Mucosa of descending colon (tissue), 3 donors: ENCODE measurements at regions not wholly inside any gene's neighbourhood (a gene's known extent, or its start where the extent isn't known, plus 50 kb on each side); places are given as distances from the start of the nearest gene placed in this dataset.

Source experiments
- ATAC-seq: fragments of 200-7000 bp; cut with Tn5 transposase; one replicate; pipeline ENCODE4 v1.9.1; 2020; ENCODE audit warnings: mild to moderate bottlenecking, moderate library complexity
- DNase-seq, 3 donors: peaks; one replicate each; pipeline ENCODE4 v3.0.0-alpha.2; 2020
- H3K36me3 ChIP-seq: fragments of 200-600 bp; one replicate; pipeline ENCODE4 v1.8.0; 2021; ENCODE audit warnings: low read depth, mild to moderate bottlenecking
- H3K4me1 ChIP-seq: fragments of 200-600 bp; one replicate; pipeline ENCODE4 v1.8.0; 2021; ENCODE audit warnings: low read depth, mild to moderate bottlenecking
- H3K4me3 ChIP-seq: fragments of 200-600 bp; one replicate; pipeline ENCODE4 v1.8.0; 2021; ENCODE audit warnings: mild to moderate bottlenecking
- H3K9me3 ChIP-seq: fragments of 200-600 bp; one replicate; pipeline ENCODE4 v1.8.0; 2021; ENCODE audit warnings: mild to moderate bottlenecking
- intact Hi-C, 2 donors: fragments of 100-400 bp; cut with DNase I in 1 of 2; cut with micrococcal nuclease in 1 of 2; formaldehyde crosslinking; loops; one replicate each; pipeline versions ENCODE4 v1.11.0 to v1.11.1; 2022; cut with DNase I, micrococcal nuclease
- TF ChIP-seq, protein P1 (sequence below): fragments of 200-600 bp; IDR thresholded peaks from one replicate; pipeline ENCODE4 v1.8.0; 2022; ENCODE audit warnings: antibody characterized with exemption, mild to moderate bottlenecking
- donor health status: DM: no; HTN: no; CAD: no; lungs with moderate emphysema.
- donor health status: DM: no; HTN: no; CAD: no.
- donor health status: DM: no; HTN: yes; CAD: no.

DNA sequence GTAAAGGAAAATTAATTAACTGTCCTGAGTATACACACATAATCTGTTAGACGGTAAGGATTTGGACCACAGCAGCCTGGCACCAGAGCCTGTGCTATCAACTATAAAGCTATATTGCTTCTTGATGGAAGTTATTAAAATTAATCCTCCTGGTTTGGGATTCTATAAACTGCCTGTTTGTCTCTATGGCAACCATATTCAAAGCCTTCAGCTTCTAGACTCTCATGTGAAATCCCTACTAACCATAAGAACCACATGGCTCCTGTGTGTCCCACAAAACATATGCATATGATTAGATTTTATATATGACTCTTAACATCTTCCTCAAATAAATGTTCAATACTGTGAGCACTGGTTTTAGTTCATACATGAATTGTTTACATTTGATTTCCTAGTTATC, 380.8 kb downstream of the ANKRD50 start:
- Histone ChIP-seq H3K9me3 (no peaks in the 10 kb centered on the region), H3K36me3 (no peaks in the 10 kb centered on the region), H3K4me3 (no peak overlapping the region), H3K4me1 (no peaks in the 10 kb centered on the region)
- TF ChIP-seq, protein P1, sequence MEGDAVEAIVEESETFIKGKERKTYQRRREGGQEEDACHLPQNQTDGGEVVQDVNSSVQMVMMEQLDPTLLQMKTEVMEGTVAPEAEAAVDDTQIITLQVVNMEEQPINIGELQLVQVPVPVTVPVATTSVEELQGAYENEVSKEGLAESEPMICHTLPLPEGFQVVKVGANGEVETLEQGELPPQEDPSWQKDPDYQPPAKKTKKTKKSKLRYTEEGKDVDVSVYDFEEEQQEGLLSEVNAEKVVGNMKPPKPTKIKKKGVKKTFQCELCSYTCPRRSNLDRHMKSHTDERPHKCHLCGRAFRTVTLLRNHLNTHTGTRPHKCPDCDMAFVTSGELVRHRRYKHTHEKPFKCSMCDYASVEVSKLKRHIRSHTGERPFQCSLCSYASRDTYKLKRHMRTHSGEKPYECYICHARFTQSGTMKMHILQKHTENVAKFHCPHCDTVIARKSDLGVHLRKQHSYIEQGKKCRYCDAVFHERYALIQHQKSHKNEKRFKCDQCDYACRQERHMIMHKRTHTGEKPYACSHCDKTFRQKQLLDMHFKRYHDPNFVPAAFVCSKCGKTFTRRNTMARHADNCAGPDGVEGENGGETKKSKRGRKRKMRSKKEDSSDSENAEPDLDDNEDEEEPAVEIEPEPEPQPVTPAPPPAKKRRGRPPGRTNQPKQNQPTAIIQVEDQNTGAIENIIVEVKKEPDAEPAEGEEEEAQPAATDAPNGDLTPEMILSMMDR: no peak
- intact Hi-C loops: loop anchor here (10.0 kb wide), 1 partner anchor 953 kb away; no protein-coding TSS in a partner anchor
- no peak for ATAC-seq
- DNase-seq: no peak

DNA sequence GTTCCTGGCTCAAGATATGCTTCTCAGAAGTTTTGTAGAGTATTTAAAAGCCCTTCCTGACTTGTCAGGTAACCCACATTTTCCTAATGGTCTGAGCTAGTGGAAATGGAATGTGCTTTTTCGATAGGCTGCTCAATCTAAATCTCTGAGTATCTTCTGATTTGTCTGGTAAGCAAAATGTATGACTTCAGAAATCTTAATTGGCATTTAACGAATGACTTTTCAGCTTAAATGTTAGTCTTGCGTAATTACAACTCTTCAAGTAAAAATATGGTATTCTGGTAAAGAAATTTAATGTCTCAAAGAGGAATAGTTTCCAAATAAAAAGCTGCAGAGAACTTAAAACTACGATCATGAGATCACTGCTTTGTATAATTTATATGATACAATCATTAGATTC, 379.1 kb downstream of the ANKRD50 start:
- ATAC-seq (no peak), DNase-seq (no peak)
- H3K4me3 ChIP-seq: no peak overlapping the region
- TF ChIP-seq, protein P1: no peak
- H3K9me3 ChIP-seq: no peaks in the 10 kb centered on the region
- intact Hi-C loops: loop anchor here (10.0 kb wide), 1 partner anchor 951 kb away; no protein-coding TSS in a partner anchor
- no peaks in the 10 kb centered on the region for H3K4me1 ChIP-seq
- no peaks in the 10 kb centered on the region for H3K36me3 ChIP-seq

DNA sequence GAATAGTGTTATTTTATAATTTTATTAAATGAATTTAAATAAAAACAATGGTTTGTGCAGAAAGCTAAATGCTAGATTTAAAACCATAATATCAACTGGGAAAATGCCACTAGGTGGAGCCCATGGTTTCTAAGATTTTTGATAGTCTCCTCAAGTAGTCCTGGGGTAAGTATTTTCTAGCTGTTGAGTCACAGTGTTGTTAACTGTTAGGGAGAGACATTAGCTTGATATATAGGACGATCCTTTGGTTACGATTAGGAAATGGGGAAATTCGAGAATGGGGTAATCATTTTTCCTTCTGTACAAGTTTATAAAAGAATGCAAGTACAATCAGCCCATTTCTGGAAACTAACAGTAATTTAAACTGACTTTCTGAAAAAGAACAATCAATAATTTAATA, 378.4 kb downstream of the ANKRD50 start:
- H3K9me3 ChIP-seq: no peaks in the 10 kb centered on the region
- no peak overlapping the region for H3K4me3 ChIP-seq
- no peaks in the 10 kb centered on the region for H3K4me1 ChIP-seq
- H3K36me3 ChIP-seq: no peaks in the 10 kb centered on the region
- intact Hi-C loops: loop anchor here (10.0 kb wide), 1 partner anchor 951 kb away; no protein-coding TSS in a partner anchor
- ATAC-seq (peak; percentile 61), DNase-seq (peak in 1 of 3 donors; percentile 80)
- TF ChIP-seq, protein P1: peak; percentile 9

DNA sequence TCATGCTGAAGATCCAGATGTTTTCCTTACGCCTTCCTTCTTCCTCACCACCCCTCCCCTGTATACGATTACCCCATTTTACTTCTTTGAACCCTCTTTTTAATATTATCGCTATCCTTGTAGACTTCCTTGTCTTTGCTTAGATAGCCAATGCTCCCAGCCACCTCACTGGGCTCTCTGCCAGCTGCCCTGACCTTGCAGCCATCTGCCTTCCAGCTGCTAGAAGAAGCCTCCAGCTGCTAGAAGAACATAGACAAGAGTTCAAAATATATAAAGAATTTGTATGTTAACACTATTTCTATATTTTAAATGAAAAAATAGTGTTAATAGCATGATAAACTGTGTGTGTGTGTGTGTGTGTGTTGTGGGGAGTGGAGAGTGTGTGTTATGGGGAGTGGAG, 374.7 kb downstream of the ANKRD50 start:
- Histone ChIP-seq H3K4me1 (no peaks in the 10 kb centered on the region), H3K36me3 (no peaks in the 10 kb centered on the region), H3K4me3 (no peak overlapping the region), H3K9me3 (no peaks in the 10 kb centered on the region)
- intact Hi-C loops: loop anchor here (10.0 kb wide), 1 partner anchor 947 kb away; no protein-coding TSS in a partner anchor
- TF ChIP-seq, protein P1: no peak
- no peak for ATAC-seq
- DNase-seq: peak in 2 of 3 donors; percentile 21 to 36

DNA sequence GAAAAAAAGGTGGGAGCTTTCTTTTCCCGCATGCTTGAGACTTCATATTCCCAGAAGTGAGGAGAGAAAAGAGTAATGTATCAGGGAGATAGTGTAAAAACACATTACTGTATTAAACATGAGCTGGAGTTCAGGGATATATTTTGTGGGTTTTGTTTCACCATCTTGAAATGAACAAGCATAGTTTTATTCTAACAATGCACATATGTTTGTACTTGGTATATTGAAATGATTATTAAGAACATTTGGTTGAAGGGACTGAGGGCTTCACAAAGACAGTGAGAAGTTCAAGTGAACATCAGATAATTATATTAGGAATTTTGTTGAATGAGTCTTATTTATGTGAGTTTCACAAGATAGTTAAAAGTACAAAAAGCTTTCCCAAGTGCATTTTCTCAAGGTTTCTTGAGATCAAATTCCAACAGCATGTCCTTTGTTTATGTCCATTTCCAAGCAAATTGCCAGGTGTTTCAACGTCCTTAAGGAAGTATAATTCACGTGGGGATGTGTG, 368.8 kb downstream of the ANKRD50 start:
- no peak for ATAC-seq
- intact Hi-C loops: no loop called here
- Histone ChIP-seq H3K4me3 (no peak overlapping the region), H3K36me3 (no peaks in the 10 kb centered on the region), H3K9me3 (no peaks in the 10 kb centered on the region), H3K4me1 (no peaks in the 10 kb centered on the region)
- TF ChIP-seq, protein P1: no peak
- DNase-seq: no peak

DNA sequence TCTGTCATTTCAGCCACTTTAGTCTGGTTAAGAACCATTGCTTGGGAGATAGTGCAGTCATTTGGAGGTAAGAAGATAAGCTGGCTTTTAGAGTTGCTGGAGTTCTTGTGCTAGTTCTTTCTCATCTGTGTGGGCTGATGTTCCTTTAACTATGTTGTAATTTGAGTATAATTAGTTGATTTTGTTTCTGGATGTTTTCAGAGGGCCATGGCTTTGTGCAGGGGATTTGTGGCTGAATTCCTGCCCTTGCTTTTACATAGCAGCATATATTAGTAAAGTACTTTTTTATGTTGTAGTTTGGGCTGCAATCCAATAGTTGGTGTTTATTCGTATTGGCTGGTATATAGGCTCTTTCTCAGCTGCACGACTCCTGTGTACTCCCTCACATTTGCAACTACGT, 339.6 kb downstream of the ANKRD50 start:
- DNase-seq (no peak), ATAC-seq (no peak)
- no peaks in the 10 kb centered on the region for H3K4me1 ChIP-seq
- H3K4me3 ChIP-seq: no peak overlapping the region
- H3K9me3 ChIP-seq: no peaks in the 10 kb centered on the region
- TF ChIP-seq, protein P1: no peak
- no peaks in the 10 kb centered on the region for H3K36me3 ChIP-seq
- intact Hi-C loops: no loop called here
